Endothelial cell of umbilical vein (primary cell): ENCODE measurements at regions not wholly inside any gene's neighbourhood (a gene's known extent, or its start where the extent isn't known, plus 50 kb on each side); places are given as distances from the start of the nearest gene placed in this dataset.

Experiments
- BruUV-seq: library from RNA; stranded (reverse); fragments of 400-500 nt; replicated peaks from 2 replicates; lab custom pipeline; 2021; lab: Mats Ljungman, UMichigan
- CTCF ChIA-PET: fragments of 300-600, 350-600 bp; sonication (Branson Sonifier 250); formaldehyde crosslinking; loops from one replicate; lab custom pipeline; 2021; ENCODE audit warnings: antibody characterized with exemption, inconsistent platforms; lab: Charles Lee
- POLR2A ChIA-PET: fragments of 300-600, 350-600 bp; sonication (Branson Sonifier 250); formaldehyde crosslinking; loops from one replicate; lab custom pipeline; 2021; ENCODE audit warnings: antibody characterized with exemption, inconsistent platforms; lab: Charles Lee
- DNase-seq: peaks from one replicate; pipeline ENCODE4 v3.0.0-alpha.2; 2011; ENCODE audit warnings: low read depth, low spot score
- FAIRE-seq: peaks from 2 replicates; lab custom pipeline; 2011; peaks lifted over from hg19 to GRCh38; lab: Jason Lieb, UNC
- H2AFZ ChIP-seq: 2 replicates; pipeline ENCODE4 v1.6.0; 2012; ENCODE audit warnings: low read depth, low read length, control low read depth, inconsistent platforms
- H3K27ac ChIP-seq: 2 replicates; pipeline ENCODE4 v1.5.1; 2011; ENCODE audit warnings: low read depth, mild to moderate bottlenecking, control low read depth, low read length, moderate library complexity; ENCODE audit not compliant: insufficient read depth
- H3K27me3 ChIP-seq, 2 experiments: 2 replicates each; pipeline versions ENCODE4 v1.6.0 to v1.6.1; 2011; ENCODE audit warnings: low read length in 2 of 2, mixed read lengths in 1 of 2; ENCODE audit not compliant: control insufficient read depth in 2 of 2, insufficient read depth in 2 of 2
- H3K36me3 ChIP-seq, 2 experiments: 2 replicates in 1 of 2; 3 replicates in 1 of 2; pipeline ENCODE4 v1.5.1; 2011; ENCODE audit warnings: low read length in 2 of 2, mild to moderate bottlenecking in 1 of 2, moderate library complexity in 1 of 2; ENCODE audit not compliant: control insufficient read depth in 2 of 2, insufficient read depth in 2 of 2; ENCODE audit errors: extremely low read depth in 1 of 2
- H3K4me1 ChIP-seq: 3 replicates; pipeline ENCODE4 v1.5.1; 2011; ENCODE audit warnings: mild to moderate bottlenecking, low read length; ENCODE audit not compliant: control insufficient read depth, insufficient read depth; ENCODE audit errors: extremely low read depth
- H3K4me2 ChIP-seq: 2 replicates; pipeline ENCODE4 v1.6.1; 2011; ENCODE audit warnings: low read length, control low read depth, mixed read lengths; ENCODE audit not compliant: insufficient read depth
- H3K4me3 ChIP-seq, 3 experiments: fragments of 200-600 bp in 1 of 3; sonication (generic), shearing (Covaris generic) in 1 of 3; replicated peaks in 1 of 3; 2 replicates each; pipeline ENCODE4 v1.5.1; 2011 to 2016; ENCODE audit warnings: control low read depth in 3 of 3, low read length in 3 of 3, mild to moderate bottlenecking in 2 of 3, inconsistent platforms in 1 of 3, low read depth in 1 of 3, moderate library complexity in 1 of 3; ENCODE audit not compliant: insufficient read depth in 1 of 3
- H3K79me2 ChIP-seq: 2 replicates; pipeline ENCODE4 v1.6.0; 2012; ENCODE audit warnings: low read length, inconsistent platforms; ENCODE audit not compliant: control insufficient read depth, insufficient read depth
- H3K9ac ChIP-seq: replicated peaks from 2 replicates; pipeline ENCODE3; 2011; ENCODE audit warnings: low read length, control low read depth; ENCODE audit not compliant: insufficient read depth; ENCODE audit errors: extremely low read depth
- H3K9me1 ChIP-seq: replicated peaks from 3 replicates; pipeline ENCODE4 v1.6.0; 2011; ENCODE audit warnings: mild to moderate bottlenecking, low read length; ENCODE audit not compliant: control insufficient read depth, insufficient read depth; ENCODE audit errors: extremely low read depth
- H3K9me3 ChIP-seq: replicated peaks from 2 replicates; pipeline ENCODE4 v1.5.1; 2012; ENCODE audit warnings: low read length, inconsistent platforms; ENCODE audit not compliant: control insufficient read depth, insufficient read depth
- H4K20me1 ChIP-seq: replicated peaks from 2 replicates; pipeline ENCODE3; 2011; ENCODE audit warnings: mild to moderate bottlenecking, low read length; ENCODE audit not compliant: control insufficient read depth, insufficient read depth; ENCODE audit errors: extremely low read depth
- CTCF ChIP-seq, 2 donors: IDR thresholded peaks; 1 replicate in 1 of 2; 2 replicates in 1 of 2; pipeline ENCODE4 v1.5.1; 2011; ENCODE audit warnings: low read length in 2 of 2, mild to moderate bottlenecking in 2 of 2, moderate library complexity in 2 of 2, control low read depth in 1 of 2, inconsistent platforms in 1 of 2, low read depth in 1 of 2; ENCODE audit not compliant: insufficient read depth in 1 of 2; ENCODE audit errors: extremely low read depth in 1 of 2
- EZH2 ChIP-seq: IDR thresholded peaks from 2 replicates; pipeline ENCODE4 v1.6.1; 2012; ENCODE audit warnings: borderline replicate concordance, low read depth, mild to moderate bottlenecking, moderate library complexity, low read length, inconsistent platforms; ENCODE audit not compliant: severe bottlenecking
- FOS ChIP-seq: IDR thresholded peaks from 2 replicates; pipeline ENCODE4 v1.6.1; 2011; ENCODE audit warnings: mild to moderate bottlenecking, low read length, moderate library complexity, borderline replicate concordance; ENCODE audit not compliant: insufficient read depth
- GATA2 ChIP-seq: IDR thresholded peaks from 2 replicates; pipeline ENCODE4 v1.7.0; 2011; ENCODE audit warnings: low read depth, mild to moderate bottlenecking, moderate library complexity, mixed read lengths, low read length; ENCODE audit not compliant: insufficient read length, insufficient read depth
- JUN ChIP-seq: IDR thresholded peaks from 2 replicates; pipeline ENCODE4 v1.6.1; 2011; ENCODE audit warnings: borderline replicate concordance, low read depth; ENCODE audit not compliant: insufficient read length, insufficient read depth
- MAX ChIP-seq: IDR thresholded peaks from 2 replicates; pipeline ENCODE4 v1.6.1; 2011; ENCODE audit not compliant: insufficient read depth, insufficient read length
- MYC ChIP-seq: IDR thresholded peaks from one replicate; pipeline ENCODE4 v1.6.1; 2011; ENCODE audit warnings: mild to moderate bottlenecking, low read depth, low read length
- POLR2A ChIP-seq: IDR thresholded peaks from 2 replicates; pipeline ENCODE4 v1.6.1; 2012; ENCODE audit warnings: low read depth, mild to moderate bottlenecking, control low read depth, low read length
- POLR2AphosphoS5 ChIP-seq: IDR thresholded peaks from 2 replicates; pipeline ENCODE4 v1.6.1; 2012; ENCODE audit warnings: low read depth, mild to moderate bottlenecking, control low read depth, low read length, moderate library complexity; ENCODE audit not compliant: insufficient read depth
- dilution Hi-C: fragments of 300-500 bp; cut with MboI; formaldehyde crosslinking; loops from one replicate; pipeline ENCODE4 v1.15.0; 2019; ENCODE audit warnings: low sequenced_read_pairs; ENCODE audit not compliant: extremely low pct_ligation_motif_present
- intact Hi-C: fragments of 100-400 bp; cut with micrococcal nuclease; formaldehyde crosslinking; loops from one replicate; pipeline ENCODE4 v1.10.0; 2022

GRCh38 chr3:55409806-55410205, 77.3 kb downstream of the WNT5A start:
- H3K9me3 ChIP-seq, result no peaks in the 10 kb centered on the region
- H4K20me1 ChIP-seq, result no peaks in the 10 kb centered on the region
- TF ChIP-seq POLR2A, result no peak
- TF ChIP-seq POLR2AphosphoS5, result no peak
- no peak for TF ChIP-seq GATA2
- no peak for TF ChIP-seq CTCF (IDR thresholded peaks at IDR 0.05; ENCODE audit: extremely low read depth in 1 of 2, insufficient read depth in 1 of 2, low read depth in 1 of 2, low read length in 2 of 2)
- TF ChIP-seq JUN, result no peak
- TF ChIP-seq EZH2, result no peak
- DNase-seq, result no peak
- no peaks in the 10 kb centered on the region for H3K9me1 ChIP-seq
- H3K27me3 ChIP-seq, result no peaks in the 10 kb centered on the region
- dilution Hi-C loops, result no loop called here
- no peak for FAIRE-seq
- H3K9ac ChIP-seq, result no peak overlapping the region
- ChIA-PET POLR2A (no interaction called here), CTCF (no interaction called here)
- no peak overlapping the region for H3K27ac ChIP-seq
- H2AFZ ChIP-seq, result no peak overlapping the region
- H3K36me3 ChIP-seq, result no peaks in the 10 kb centered on the region
- no peaks in the 10 kb centered on the region for H3K79me2 ChIP-seq
- H3K4me1 ChIP-seq, result no peaks in the 10 kb centered on the region
- H3K4me3 ChIP-seq, result no peak overlapping the region
- no TSS peak for BruUV-seq
- no peak overlapping the region for H3K4me2 ChIP-seq
- intact Hi-C loops, result no loop called here

- H3K27me3 ChIP-seq, result no peaks in the 10 kb centered on the region
- H3K4me3 ChIP-seq, result no peak overlapping the region
- TF ChIP-seq MYC (no peak), MAX (no peak), EZH2 (no peak), FOS (no peak), CTCF (IDR thresholded peaks at IDR 0.05; ENCODE audit: extremely low read depth in 1 of 2, insufficient read depth in 1 of 2, low read depth in 1 of 2, low read length in 2 of 2) (no peak), POLR2A (no peak), GATA2 (no peak), POLR2AphosphoS5 (no peak), JUN (no peak)
- POLR2A ChIA-PET, result no interaction called here
- no peak overlapping the region for H3K9ac ChIP-seq
- no peak overlapping the region for H3K4me2 ChIP-seq
- H3K36me3 ChIP-seq, result no peaks in the 10 kb centered on the region
- H3K9me3 ChIP-seq, result no peaks in the 10 kb centered on the region
- CTCF ChIA-PET, result no interaction called here
- no peak for FAIRE-seq
- no peak overlapping the region for H2AFZ ChIP-seq
- dilution Hi-C loops (no loop called here), intact Hi-C loops (no loop called here)
- no peaks in the 10 kb centered on the region for H4K20me1 ChIP-seq
- no TSS peak for BruUV-seq
- H3K4me1 ChIP-seq, result no peaks in the 10 kb centered on the region
- no peak overlapping the region for H3K27ac ChIP-seq
- H3K79me2 ChIP-seq, result no peaks in the 10 kb centered on the region
- no peaks in the 10 kb centered on the region for H3K9me1 ChIP-seq
- no peak for DNase-seq
Observed at GRCh38 chr3:55408193-55408826, 78.8 kb downstream of the WNT5A start.
